NCI-H1417 (cell line): ENCODE measurements at regions not wholly inside any gene's neighbourhood (a gene's known extent, or its start where the extent isn't known, plus 50 kb on each side); places are given as distances from the start of the nearest gene placed in this dataset.
"Not testable (repeated sequence)": the region's sequence is repeated elsewhere in the genome, so short reads cannot be mapped to it uniquely, and the experiment has no call there.

Experiments
- DNase-seq, 3 experiments: peaks; one replicate each; lab custom pipeline; 2025; lab: John Stamatoyannopoulos, UW

GRCh38 chr14:49946320-49947141 is 53.6 kb downstream of the ARF6 start:
- DNase-seq = peak; percentile 69 to 94 (median 81)

- peak in 2 of 3 experiments; percentile 60 to 90 for DNase-seq
Observed at GRCh38 chr14:49947506-49947905, 54.6 kb downstream of the ARF6 start.

GRCh38 chr14:49950275-49951228 is 57.7 kb downstream of the ARF6 start:
- DNase-seq = peak; percentile 67 to 95 (median 82)

GRCh38 chr14:49951229-49951607 is 58.3 kb downstream of the ARF6 start:
- DNase-seq = no peak

- no peak for DNase-seq
Observed at GRCh38 chr14:49951691-49952345, 58.9 kb downstream of the ARF6 start.

GRCh38 chr14:49953196-49953595 is 60.3 kb downstream of the ARF6 start:
- DNase-seq = no peak

GRCh38 chr14:49954171-49954631 is 61.3 kb downstream of the ARF6 start:
- no peak for DNase-seq

- no peak for DNase-seq
Observed at GRCh38 chr14:49955024-49955423, 62.1 kb downstream of the ARF6 start.

GRCh38 chr14:49957089-49957852 is 64.4 kb downstream of the ARF6 start:
- peak in 1 of 3 experiments; percentile 51 for DNase-seq

GRCh38 chr14:49959822-49960408 is 67.0 kb downstream of the ARF6 start:
- DNase-seq = peak; percentile 91 to 98 (median 97)

- no peak for DNase-seq
Observed at GRCh38 chr14:49960453-49960852, 67.6 kb downstream of the ARF6 start.

GRCh38 chr14:49961270-49962222 is 68.7 kb downstream of the ARF6 start:
- DNase-seq = peak in 2 of 3 experiments; percentile 19 to 61

GRCh38 chr14:49962621-49963020 is 69.7 kb downstream of the ARF6 start:
- no peak for DNase-seq

- DNase-seq = not testable (repeated sequence)
Observed at GRCh38 chr14:49965068-49965651, 72.3 kb downstream of the ARF6 start.

GRCh38 chr14:49966304-49966809 is 73.5 kb downstream of the ARF6 start:
- DNase-seq = no peak

GRCh38 chr14:49966971-49967630 is 74.2 kb downstream of the ARF6 start:
- DNase-seq = no peak

GRCh38 chr14:49969961-49970360 is 77.1 kb downstream of the ARF6 start:
- peak in 1 of 3 experiments; percentile 53 for DNase-seq

GRCh38 chr14:49970474-49971147 is 77.7 kb downstream of the ARF6 start:
- DNase-seq = peak in 2 of 3 experiments; percentile 49 to 67
